SJCRH30 (cell line): ENCODE measurements at regions not wholly inside any gene's neighbourhood (a gene's known extent, or its start where the extent isn't known, plus 50 kb on each side); places are given as distances from the start of the nearest gene placed in this dataset.

Source experiments
- DNase-seq, 2 experiments: peaks; one replicate each; pipeline ENCODE4 v3.0.0-alpha.2; 2015 to 2020
- H3K27ac ChIP-seq: fragments of 250-450 bp; sonication (Bioruptor Pico); 2 replicates; pipeline ENCODE4 v1.5.1; 2020; ENCODE audit warnings: mild to moderate bottlenecking, moderate library complexity
- H3K27me3 ChIP-seq: fragments of 250-450 bp; sonication (Bioruptor Pico); 2 replicates; pipeline ENCODE4 v1.5.1; 2020; ENCODE audit warnings: mild to moderate bottlenecking, moderate library complexity
- H3K36me3 ChIP-seq: fragments of 250-450 bp; sonication (Bioruptor Pico); 2 replicates; pipeline ENCODE4 v1.5.1; 2020; ENCODE audit warnings: mild to moderate bottlenecking, moderate library complexity
- H3K4me1 ChIP-seq: fragments of 250-450 bp; sonication (Bioruptor Pico); 2 replicates; pipeline ENCODE4 v1.5.1; 2020; ENCODE audit warnings: mild to moderate bottlenecking, moderate library complexity
- H3K4me3 ChIP-seq: fragments of 250-450 bp; sonication (Bioruptor Pico); 2 replicates; pipeline ENCODE4 v1.5.1; 2020; ENCODE audit warnings: mild to moderate bottlenecking, moderate library complexity
- H3K9me3 ChIP-seq: fragments of 250-450 bp; sonication (Bioruptor Pico); replicated peaks from 2 replicates; pipeline ENCODE4 v1.5.1; 2020; ENCODE audit warnings: mild to moderate bottlenecking, moderate library complexity

- no peaks in the 10 kb centered on the region for H3K27me3 ChIP-seq
Observed at GRCh38 chrX:39903937-39904336, 193.8 kb downstream of the BCOR start.

GRCh38 chrX:39904816-39905537 lies 192.8 kb downstream of the BCOR start:
- Histone ChIP-seq H3K27me3 (no peaks in the 10 kb centered on the region), H3K27ac (peak overlapping the region; percentile 70), H3K4me1 (peaks cover 41% of the 10 kb centered on the region), H3K9me3 (no peaks in the 10 kb centered on the region), H3K36me3 (no peaks in the 10 kb centered on the region), H3K4me3 (peak overlapping the region; percentile 40)
- DNase-seq = peak; percentile 29 to 53

More at GRCh38 chrX:39903937-39904336, 193.8 kb downstream of the BCOR start:
- Histone ChIP-seq H3K4me1 (peaks cover 44% of the 10 kb centered on the region), H3K9me3 (no peaks in the 10 kb centered on the region), H3K27ac (no peak overlapping the region), H3K36me3 (no peaks in the 10 kb centered on the region), H3K4me3 (no peak overlapping the region)
- no peak for DNase-seq

- peak overlapping the region; percentile 70 for H3K27ac ChIP-seq
- peak overlapping the region; percentile 40 for H3K4me3 ChIP-seq
- no peaks in the 10 kb centered on the region for H3K9me3 ChIP-seq
- peak; percentile 51 to 55 for DNase-seq
- peaks cover 39% of the 10 kb centered on the region for H3K4me1 ChIP-seq
- no peaks in the 10 kb centered on the region for H3K36me3 ChIP-seq
- H3K27me3 ChIP-seq = no peaks in the 10 kb centered on the region
Observed at GRCh38 chrX:39905538-39905891, 192.2 kb downstream of the BCOR start.

GRCh38 chrX:39905946-39906345 lies 191.8 kb downstream of the BCOR start:
- peak overlapping the region; percentile 70 for H3K27ac ChIP-seq
- H3K4me3 ChIP-seq = peak overlapping the region; percentile 40
- DNase-seq = peak in 1 of 2 experiments; percentile 15
- H3K9me3 ChIP-seq = no peaks in the 10 kb centered on the region
- H3K4me1 ChIP-seq = peaks cover 39% of the 10 kb centered on the region
- no peaks in the 10 kb centered on the region for H3K36me3 ChIP-seq
- H3K27me3 ChIP-seq = no peaks in the 10 kb centered on the region

- peaks cover 35% of the 10 kb centered on the region for H3K4me1 ChIP-seq
- no peaks in the 10 kb centered on the region for H3K36me3 ChIP-seq
- peak overlapping the region; percentile 23; the same call in 1 of the 2 replicates for H3K4me3 ChIP-seq
- H3K9me3 ChIP-seq = no peaks in the 10 kb centered on the region
- H3K27me3 ChIP-seq = no peaks in the 10 kb centered on the region
- H3K27ac ChIP-seq = peak overlapping the region; percentile 75
- DNase-seq = peak; percentile 71 to 74
Observed at GRCh38 chrX:39907964-39908661, 189.6 kb downstream of the BCOR start.

- no peaks in the 10 kb centered on the region for H3K27me3 ChIP-seq
- no peaks in the 10 kb centered on the region for H3K9me3 ChIP-seq
- H3K4me1 ChIP-seq = peaks cover 31% of the 10 kb centered on the region
- no peaks in the 10 kb centered on the region for H3K36me3 ChIP-seq
- H3K4me3 ChIP-seq = no peak overlapping the region
- DNase-seq = no peak
- H3K27ac ChIP-seq = no peak overlapping the region
Observed at GRCh38 chrX:39909996-39910395, 187.8 kb downstream of the BCOR start.

- Histone ChIP-seq H3K27ac (no peak overlapping the region), H3K4me3 (no peak overlapping the region), H3K27me3 (no peaks in the 10 kb centered on the region), H3K36me3 (no peaks in the 10 kb centered on the region), H3K4me1 (peaks cover 27% of the 10 kb centered on the region), H3K9me3 (no peaks in the 10 kb centered on the region)
- DNase-seq = no peak
Observed at GRCh38 chrX:39910651-39911050, 187.1 kb downstream of the BCOR start.

- no peak overlapping the region for H3K27ac ChIP-seq
- H3K9me3 ChIP-seq = no peaks in the 10 kb centered on the region
- peaks cover 21% of the 10 kb centered on the region for H3K4me1 ChIP-seq
- no peak overlapping the region for H3K4me3 ChIP-seq
- no peaks in the 10 kb centered on the region for H3K36me3 ChIP-seq
- DNase-seq = no peak
- no peaks in the 10 kb centered on the region for H3K27me3 ChIP-seq
Observed at GRCh38 chrX:39911278-39911897, 186.4 kb downstream of the BCOR start.

- no peaks in the 10 kb centered on the region for H3K27me3 ChIP-seq
- peaks cover 14% of the 10 kb centered on the region for H3K4me1 ChIP-seq
- no peak overlapping the region for H3K4me3 ChIP-seq
- H3K9me3 ChIP-seq = no peaks in the 10 kb centered on the region
- no peaks in the 10 kb centered on the region for H3K36me3 ChIP-seq
- no peak overlapping the region for H3K27ac ChIP-seq
- no peak for DNase-seq
Observed at GRCh38 chrX:39912126-39912525, 185.6 kb downstream of the BCOR start.

- Histone ChIP-seq H3K27me3 (no peaks in the 10 kb centered on the region), H3K36me3 (no peaks in the 10 kb centered on the region)
- DNase-seq = no peak
Observed at GRCh38 chrX:39915081-39915480, 182.7 kb downstream of the BCOR start.

GRCh38 chrX:39915596-39915995 lies 182.2 kb downstream of the BCOR start:
- H3K4me1 ChIP-seq = no peaks in the 10 kb centered on the region
- no peak overlapping the region for H3K4me3 ChIP-seq
- H3K27me3 ChIP-seq = no peaks in the 10 kb centered on the region
- H3K9me3 ChIP-seq = no peaks in the 10 kb centered on the region
- no peaks in the 10 kb centered on the region for H3K36me3 ChIP-seq
- H3K27ac ChIP-seq = no peak overlapping the region
- DNase-seq = no peak

More at GRCh38 chrX:39915081-39915480, 182.7 kb downstream of the BCOR start:
- Histone ChIP-seq H3K4me1 (no peaks in the 10 kb centered on the region), H3K9me3 (no peaks in the 10 kb centered on the region), H3K4me3 (no peak overlapping the region), H3K27ac (no peak overlapping the region)

GRCh38 chrX:39921838-39922237 lies 175.9 kb downstream of the BCOR start:
- no peaks in the 10 kb centered on the region for H3K27me3 ChIP-seq
- no peak for DNase-seq
- H3K27ac ChIP-seq = no peak overlapping the region
- no peak overlapping the region for H3K4me3 ChIP-seq
- H3K36me3 ChIP-seq = no peaks in the 10 kb centered on the region
- H3K4me1 ChIP-seq = no peaks in the 10 kb centered on the region
- no peaks in the 10 kb centered on the region for H3K9me3 ChIP-seq

- Histone ChIP-seq H3K4me1 (no peaks in the 10 kb centered on the region), H3K36me3 (no peaks in the 10 kb centered on the region), H3K4me3 (no peak overlapping the region), H3K27me3 (no peaks in the 10 kb centered on the region), H3K9me3 (no peaks in the 10 kb centered on the region), H3K27ac (no peak overlapping the region)
- DNase-seq = no peak
Observed at GRCh38 chrX:39922488-39922887, 175.3 kb downstream of the BCOR start.

GRCh38 chrX:39922926-39923325 lies 174.8 kb downstream of the BCOR start:
- Histone ChIP-seq H3K4me1 (no peaks in the 10 kb centered on the region), H3K36me3 (no peaks in the 10 kb centered on the region), H3K9me3 (no peaks in the 10 kb centered on the region), H3K27me3 (no peaks in the 10 kb centered on the region), H3K27ac (no peak overlapping the region), H3K4me3 (no peak overlapping the region)
- DNase-seq = no peak

- no peaks in the 10 kb centered on the region for H3K36me3 ChIP-seq
- DNase-seq = no peak
- H3K4me3 ChIP-seq = no peak overlapping the region
- H3K9me3 ChIP-seq = no peaks in the 10 kb centered on the region
- no peaks in the 10 kb centered on the region for H3K4me1 ChIP-seq
- no peaks in the 10 kb centered on the region for H3K27me3 ChIP-seq
- H3K27ac ChIP-seq = no peak overlapping the region
Observed at GRCh38 chrX:39927380-39927779, 170.4 kb downstream of the BCOR start.
